ENCODE measurements at regions not wholly inside any gene's neighbourhood (a gene's known extent, or its start where the extent isn't known, plus 50 kb on each side); places are given as distances from the start of the nearest gene placed in this dataset.

DNA sequence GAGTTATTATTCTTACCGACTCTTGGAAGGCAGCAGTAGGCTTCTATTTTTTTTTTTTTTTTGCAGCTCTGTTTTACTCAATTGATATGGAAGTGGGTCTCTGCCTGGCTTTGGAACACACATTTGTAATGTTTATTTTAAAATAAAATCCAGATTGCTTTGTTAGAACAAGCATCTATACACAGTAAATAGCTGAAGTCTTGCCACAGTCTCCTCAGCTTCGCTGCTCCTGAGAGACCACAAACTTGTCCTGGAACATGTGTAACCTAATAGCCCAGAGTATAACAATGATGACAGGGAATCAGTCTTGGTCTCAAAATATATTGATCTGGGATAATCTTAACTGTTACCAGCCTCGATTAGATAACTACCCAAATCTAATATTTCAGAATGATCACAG lies 299.8 kb upstream of the NOX3 start:
- TF ChIP-seq EZH2 (IDR thresholded peaks at IDR 0.05) (no peak), FOXP2 (optimal IDR thresholded peaks at IDR 0.05; ENCODE audit: control extremely low read depth, extremely low read length, insufficient read depth) (no peak)

All from SK-N-MC (cell line).